GM18519 (cell line): ENCODE measurements at regions not wholly inside any gene's neighbourhood (a gene's known extent, or its start where the extent isn't known, plus 50 kb on each side); places are given as distances from the start of the nearest gene placed in this dataset.
A peak's percentile ranks its signal among the peaks of the same experiment; 100 is the strongest.

Experiments
- ATAC-seq: cut with Tn5 transposase; IDR thresholded peaks from one replicate; pipeline ENCODE4 v1.9.1; 2021; ENCODE audit warnings: mild to moderate bottlenecking, moderate library complexity; ENCODE audit not compliant: unreplicated experiment, low FRiP score

DNA sequence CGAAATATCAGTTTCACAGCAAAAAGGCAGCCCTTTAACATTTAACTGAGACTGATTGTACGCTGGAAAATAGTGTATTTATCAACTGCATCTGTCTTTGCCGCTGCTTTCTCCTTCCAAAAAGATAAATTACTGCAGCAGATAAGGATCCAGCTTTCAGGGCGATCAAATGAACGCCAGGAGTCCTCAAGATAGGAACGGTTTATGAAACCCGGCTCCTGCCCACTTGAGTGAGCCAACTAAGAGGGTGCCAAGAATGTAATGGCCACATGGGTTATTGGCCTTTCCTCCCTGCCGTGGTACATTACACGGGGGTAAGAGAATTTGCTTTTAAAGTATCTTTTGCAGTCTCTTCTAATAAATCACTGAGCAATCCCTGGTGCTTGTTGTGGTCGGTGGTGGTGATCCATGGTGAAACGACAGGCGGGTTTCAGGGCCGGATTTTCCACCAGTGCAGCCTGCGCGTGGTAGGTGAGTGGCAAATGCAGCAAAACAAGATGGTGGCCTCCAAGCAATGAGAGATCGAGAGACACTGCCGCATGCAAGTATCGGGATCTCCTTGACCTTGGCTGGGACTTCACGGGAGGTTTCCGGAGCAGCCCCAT lies 67.5 kb upstream of the IRX6 start:
- no peak for ATAC-seq

DNA sequence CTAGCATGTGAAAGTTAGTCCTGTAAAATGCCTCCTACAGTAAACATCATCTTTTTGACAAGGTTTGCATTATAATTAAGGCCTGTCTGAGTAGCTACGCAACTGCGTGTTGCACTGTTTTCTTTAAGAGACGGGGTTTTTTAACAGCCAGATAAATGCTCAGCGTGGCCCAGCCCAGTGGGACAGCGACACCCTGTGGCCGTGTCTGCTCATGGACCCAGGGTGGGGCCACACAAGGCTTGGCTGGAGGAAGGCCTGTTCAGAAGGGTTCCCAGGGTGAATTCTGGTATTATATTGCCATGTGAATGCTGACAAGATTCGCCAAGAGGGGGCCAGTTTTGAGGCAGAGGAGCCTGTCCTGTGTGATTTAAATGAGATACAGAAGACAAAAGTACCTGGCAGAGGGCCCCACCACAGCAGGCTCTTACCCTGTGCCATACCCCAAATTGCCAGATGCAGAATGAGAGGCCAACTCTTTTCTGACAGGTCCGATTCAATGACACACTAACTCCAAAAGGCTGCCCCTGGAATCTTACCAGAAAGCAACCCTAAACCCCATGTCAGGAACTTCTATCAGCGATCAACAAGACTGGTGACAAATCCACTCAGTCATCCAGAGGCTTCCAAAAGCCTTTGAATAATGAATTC lies 65.9 kb upstream of the IRX6 start:
- peak; percentile 75 for ATAC-seq

DNA sequence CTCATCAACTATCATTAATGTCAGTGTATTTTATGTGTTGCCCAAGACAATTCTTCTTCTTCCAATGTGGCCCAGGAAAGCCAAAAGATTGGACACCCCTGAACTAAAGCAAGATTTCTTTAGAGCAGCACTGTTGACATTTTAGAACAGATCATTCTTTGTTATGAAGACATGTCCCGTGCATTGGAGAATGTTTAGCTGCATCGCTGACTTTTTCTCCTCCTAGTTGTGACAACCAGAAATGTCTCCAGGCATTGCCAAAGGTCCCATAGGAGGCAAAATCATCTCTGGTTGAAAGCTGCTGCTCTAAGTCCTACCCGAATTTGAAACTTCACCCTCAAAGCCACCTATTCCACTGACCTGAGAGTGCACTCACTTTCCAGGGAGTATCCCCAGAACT lies 62.7 kb upstream of the IRX6 start:
- ATAC-seq: no peak

DNA sequence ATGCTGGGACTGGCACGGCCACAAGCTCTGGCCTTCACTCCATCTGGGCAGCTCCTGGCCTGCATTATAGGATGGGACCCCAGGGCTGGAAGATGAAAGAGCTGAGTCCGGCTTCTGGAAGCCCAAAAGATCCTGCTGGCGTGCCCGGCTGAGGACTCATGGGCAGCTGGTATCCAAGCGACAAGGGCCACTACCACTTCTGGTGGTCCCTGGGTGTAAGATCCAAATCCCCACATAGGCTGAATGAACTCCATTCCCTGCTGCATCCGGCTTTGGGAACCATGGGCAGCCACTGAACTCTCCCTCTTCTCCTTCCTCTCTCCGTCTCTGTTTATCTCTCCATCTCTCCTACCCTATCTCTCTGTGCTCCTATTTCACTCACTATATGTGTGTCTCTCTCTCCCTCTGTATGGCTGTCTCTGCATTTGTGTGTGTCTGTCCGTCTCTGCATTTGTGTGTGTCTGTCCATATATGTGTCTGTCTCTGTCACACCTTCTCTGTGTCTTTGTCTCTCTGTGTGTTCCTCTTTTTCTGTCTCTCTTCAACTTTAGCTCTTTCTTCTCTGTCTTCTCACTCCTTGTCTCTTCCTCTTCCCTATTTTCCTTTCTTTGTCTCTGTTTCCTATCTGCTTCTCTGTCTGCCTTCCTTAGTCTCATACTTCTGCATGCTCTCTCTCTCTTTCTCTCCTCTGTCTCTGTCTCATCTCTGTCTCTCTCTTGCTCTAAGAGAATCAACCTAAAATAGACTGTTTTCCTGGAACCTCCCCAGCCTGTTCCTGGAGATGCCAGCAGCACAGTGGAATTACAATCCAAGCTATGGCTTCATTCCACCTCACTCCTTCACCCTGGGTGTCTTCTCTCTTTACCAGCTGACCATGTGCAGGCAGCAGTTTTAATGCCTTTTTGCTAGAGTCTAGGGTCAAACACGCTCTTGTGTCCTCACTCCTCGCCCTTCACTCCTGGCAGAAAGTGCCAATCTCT lies 60.4 kb upstream of the IRX6 start:
- ATAC-seq: no peak

DNA sequence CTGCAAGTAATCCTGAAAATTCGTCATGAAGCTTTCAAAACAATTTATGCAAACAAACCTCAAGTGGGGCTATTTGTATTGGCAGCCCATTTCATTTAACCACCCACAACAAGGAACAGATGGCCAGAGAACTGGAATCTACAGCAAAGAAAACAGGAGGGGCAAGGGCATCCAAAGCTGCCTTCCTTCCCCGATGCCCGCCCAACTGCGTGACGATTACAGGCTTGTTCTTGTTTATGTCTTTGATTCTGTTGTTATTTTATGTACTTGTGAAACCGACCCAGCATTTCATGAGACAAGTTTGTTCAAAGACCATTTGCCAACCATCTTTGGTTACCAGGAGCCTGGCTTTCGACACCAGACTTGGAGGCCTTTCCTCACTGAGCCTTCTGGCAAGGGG lies 59.1 kb upstream of the IRX6 start:
- ATAC-seq: no peak

DNA sequence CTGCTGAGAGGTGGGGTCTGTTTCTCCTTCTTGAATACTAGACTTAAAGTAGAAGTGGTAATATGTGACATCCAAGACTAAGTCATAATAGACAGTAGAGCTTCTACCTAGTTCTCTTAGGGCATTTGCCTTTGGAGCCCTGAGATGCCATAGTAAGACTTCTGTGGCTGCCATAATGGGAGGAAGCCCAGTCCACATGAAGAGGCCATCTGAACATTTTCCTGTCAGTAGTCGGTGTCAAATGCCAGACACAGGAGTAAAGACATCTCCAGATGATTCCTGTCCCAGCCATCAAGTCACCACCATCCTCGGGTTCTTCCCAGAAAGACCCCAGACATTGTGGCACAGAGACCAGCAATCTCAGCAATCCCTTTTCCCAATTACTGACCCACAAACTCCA lies 58.1 kb upstream of the IRX6 start:
- ATAC-seq: no peak

DNA sequence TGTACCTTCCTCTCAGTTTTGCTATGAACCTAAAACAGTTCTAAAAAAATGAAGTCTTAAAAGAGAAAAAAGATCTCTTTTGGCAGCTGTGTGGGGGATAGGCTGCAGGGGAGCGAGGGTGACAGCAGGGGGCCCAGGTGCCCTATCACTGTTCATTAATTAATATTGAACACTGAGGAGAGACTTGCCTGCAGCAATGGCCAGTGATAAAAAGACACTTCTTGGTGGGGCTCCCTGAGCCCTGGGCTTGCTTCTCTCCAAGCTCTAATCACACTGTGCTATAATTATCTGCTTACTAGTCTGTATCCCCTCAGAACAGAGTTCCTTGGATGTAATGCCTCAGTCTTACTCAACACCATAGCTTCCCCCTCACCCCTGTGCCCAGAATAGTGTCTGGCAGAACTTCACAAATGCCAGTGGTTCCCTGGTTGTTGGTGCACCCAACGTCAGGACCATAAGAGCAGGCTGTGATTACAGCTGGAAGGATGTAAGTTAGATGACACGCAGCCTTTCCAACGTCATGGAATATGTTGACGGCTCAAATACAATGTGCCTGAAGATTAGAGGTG lies 52.0 kb upstream of the IRX6 start:
- no peak for ATAC-seq

DNA sequence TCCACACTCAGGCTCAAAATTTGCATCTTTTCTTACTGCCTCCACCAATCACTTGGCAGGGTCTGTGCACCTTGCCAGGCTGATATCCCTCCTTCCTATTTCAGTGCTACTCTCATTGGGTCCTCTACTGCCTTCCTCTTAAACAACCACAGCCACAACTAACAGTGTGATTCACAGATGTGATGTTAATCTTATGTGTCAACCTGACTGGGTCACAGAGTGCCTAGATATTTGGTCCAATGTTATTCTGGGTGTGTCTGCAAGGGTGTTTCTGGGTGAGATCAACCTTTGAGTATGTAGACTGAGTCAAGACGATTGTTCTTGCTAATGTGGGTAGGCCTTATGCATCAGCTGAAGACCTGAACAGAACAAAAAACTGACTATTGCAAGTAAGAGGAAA lies 51.3 kb upstream of the IRX6 start:
- no peak for ATAC-seq

DNA sequence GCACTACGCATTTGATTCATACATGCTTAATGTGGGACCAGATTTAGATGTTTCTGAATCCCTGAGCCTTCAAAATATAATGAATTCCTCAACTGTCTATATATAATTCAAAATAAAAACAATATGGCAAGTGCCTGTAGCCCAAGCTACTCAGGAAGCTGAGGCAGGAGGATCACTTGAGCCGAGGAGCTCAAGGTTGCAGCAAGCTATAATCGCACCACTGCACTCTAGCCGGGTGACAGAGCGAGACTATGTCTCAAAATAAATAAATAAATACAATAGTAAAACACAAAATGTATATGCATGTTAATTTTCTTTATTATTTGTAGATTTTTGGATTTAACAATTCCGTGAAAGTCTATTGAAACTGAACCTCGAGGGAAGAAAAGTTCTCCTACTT lies 50.6 kb upstream of the IRX6 start:
- no peak for ATAC-seq

DNA sequence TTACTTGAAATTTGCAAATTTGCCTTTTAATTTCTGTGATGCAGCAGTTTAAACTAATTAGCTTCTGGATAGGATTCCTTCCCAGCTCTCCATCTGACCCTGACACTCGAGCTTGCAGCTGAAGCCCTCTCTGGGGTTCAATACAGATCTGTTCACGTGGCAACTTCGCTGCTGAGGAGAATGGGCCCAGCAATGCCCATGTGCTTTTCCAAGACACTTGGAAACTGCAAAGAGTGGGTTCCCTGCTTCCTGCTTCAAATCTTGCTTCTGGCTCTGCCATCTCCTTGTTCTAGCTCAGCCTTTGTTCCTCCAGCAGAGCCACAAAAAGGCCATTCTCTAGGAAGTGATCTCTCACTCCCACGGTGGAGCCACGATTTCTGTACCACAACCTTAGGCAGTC lies 50.0 kb upstream of the IRX6 start:
- ATAC-seq: no peak
